ENCODE measurements at regions not wholly inside any gene's neighbourhood (a gene's known extent, or its start where the extent isn't known, plus 50 kb on each side); places are given as distances from the start of the nearest gene placed in this dataset.

DNA sequence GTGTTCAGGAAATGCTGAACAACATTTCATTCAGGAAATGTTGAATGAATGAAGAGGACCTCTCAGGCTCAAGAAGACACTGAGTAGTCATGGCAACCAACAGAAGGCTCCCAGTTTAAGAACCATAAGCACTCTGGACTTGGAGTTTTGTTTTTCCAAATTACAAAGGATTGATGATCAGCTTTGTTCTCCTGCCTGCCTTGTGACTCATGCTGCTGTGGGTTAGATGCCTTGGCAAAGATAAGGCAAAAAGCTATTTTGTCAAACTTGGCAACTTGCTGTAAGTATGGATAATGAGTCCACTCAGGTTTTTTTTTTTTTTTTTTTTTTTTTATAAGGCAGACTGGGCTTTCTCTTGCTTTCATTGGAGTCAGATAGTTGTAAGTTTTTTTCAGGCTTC is 365.0 kb downstream of the TMEM232 start:
- no peak for DNase-seq (ENCODE audit: low read depth)
- H3K4me3 ChIP-seq (ENCODE audit: low read depth, low read length): no peak overlapping the region

DNA sequence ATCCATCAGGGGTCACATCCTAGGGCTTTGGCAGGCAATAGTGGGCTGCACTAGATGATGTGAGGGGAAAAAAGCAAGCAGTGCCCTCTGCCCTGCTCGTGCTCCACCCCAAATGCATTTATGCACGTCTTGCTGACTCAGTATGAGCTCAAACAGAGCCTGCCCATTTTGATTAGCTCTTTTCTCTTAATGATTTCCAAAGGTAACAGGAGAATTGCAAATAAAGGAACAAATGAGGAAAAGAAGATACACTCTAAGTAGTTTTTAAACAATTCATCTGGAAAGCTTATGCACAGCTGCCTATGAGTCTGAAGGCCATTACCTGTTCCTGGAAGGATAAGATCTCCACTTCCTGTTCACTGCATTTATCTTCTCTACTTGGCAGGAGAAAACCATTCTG is 364.2 kb downstream of the TMEM232 start:
- no peak for DNase-seq (ENCODE audit: low read depth)
- no peak overlapping the region for H3K4me3 ChIP-seq (ENCODE audit: low read depth, low read length)

DNA sequence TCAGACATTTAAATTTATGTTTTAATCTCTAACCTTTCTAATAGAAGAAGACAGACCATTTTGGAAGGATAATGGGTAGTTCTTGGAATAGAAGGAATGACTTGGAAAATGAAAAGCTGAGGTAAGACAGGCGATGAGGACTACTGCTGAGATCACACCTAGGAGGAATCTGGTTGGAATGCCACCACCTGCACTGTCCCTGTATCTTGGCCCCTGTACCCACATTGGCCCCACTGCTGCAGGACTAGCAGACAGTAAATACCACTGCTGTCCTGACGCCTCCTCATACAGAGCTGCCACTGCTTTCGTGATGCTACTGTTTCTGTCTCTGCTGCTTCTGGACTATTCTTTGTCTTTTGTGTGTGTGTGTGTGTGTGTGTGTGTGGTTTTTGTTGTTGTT is 359.8 kb downstream of the TMEM232 start:
- no peak overlapping the region for H3K4me3 ChIP-seq (ENCODE audit: low read depth, low read length)
- DNase-seq (ENCODE audit: low read depth): no peak
